ENCODE measurements at regions not wholly inside any gene's neighbourhood (a gene's known extent, or its start where the extent isn't known, plus 50 kb on each side); places are given as distances from the start of the nearest gene placed in this dataset.

DNA sequence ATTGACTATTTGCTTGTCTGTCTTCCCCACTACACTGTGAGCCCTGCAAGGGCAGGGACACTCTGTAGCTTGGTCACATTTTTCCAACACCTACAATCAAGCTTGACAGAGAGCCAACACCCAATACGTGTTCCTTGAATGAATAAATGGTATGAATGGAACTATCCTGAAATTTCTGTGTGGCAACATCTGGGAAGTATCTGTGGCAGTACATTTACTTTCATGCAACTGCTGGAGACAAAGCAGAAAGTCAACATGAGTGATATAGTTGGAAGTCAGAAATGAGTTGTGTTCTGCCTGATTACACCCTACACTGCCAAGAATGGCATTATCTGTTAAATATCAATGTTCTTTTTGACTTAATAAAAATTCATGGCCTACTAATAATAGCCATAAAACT is 343.5 kb upstream of the F9 start:
- no peaks in the 10 kb centered on the region for H3K27me3 ChIP-seq
- no peaks in the 10 kb centered on the region for H3K4me1 ChIP-seq
- in situ Hi-C loops (cut with MboI; ENCODE audit: low pct_ligation_motif_present in 1 of 4, low pct_unique_long_range_greater_than_20kb in 1 of 4, low sequenced_read_pairs in 3 of 4): no loop called here
- no peaks in the 10 kb centered on the region for H3K36me3 ChIP-seq
- WGBS, 2 donors (ENCODE audit: low coverage in 1 of 2): 38% methylated on average over 1 of the region's 1 CpG; no CpG with 5 or more reads in 1 of the 2 donors
- no peak overlapping the region for H3K4me3 ChIP-seq
- no peak for DNase-seq
- H3K27ac ChIP-seq: no peak overlapping the region
- intact Hi-C loops (cut with DNase I; ENCODE audit: low total_unique reads): no loop called here
- no peaks in the 10 kb centered on the region for H3K9me3 ChIP-seq
- TF ChIP-seq POLR2A (IDR thresholded peaks at IDR 0.05) (no peak), POLR2AphosphoS5 (IDR thresholded peaks at IDR 0.05) (no peak), CTCF (IDR thresholded peaks at IDR 0.05) (no peak), EP300 (IDR thresholded peaks at IDR 0.05; ENCODE audit: low read depth) (no peak)

DNA sequence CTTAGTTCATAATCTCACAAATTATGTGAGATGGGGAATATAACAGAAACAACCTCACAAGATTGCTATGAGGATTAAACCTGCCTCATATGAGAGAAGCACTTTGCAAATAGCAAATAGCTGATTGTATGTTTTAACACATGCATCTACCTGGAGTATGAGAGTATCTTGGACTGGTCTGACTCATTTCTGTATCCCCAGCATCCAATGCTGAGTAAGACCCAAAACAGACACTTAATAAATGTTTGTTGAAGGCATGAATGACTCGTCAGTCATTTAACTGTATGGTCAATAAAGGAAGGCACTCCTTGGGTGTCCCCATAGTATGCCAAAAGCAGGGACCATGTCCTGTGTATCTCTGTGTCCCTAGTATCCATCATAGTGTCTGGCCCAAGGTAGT is 350.9 kb upstream of the F9 start:
- DNase-seq: no peak
- no peaks in the 10 kb centered on the region for H3K27me3 ChIP-seq
- no peak overlapping the region for H3K4me3 ChIP-seq
- TF ChIP-seq POLR2A (IDR thresholded peaks at IDR 0.05) (no peak), CTCF (IDR thresholded peaks at IDR 0.05) (no peak), EP300 (IDR thresholded peaks at IDR 0.05; ENCODE audit: low read depth) (no peak)
- H3K9me3 ChIP-seq: no peaks in the 10 kb centered on the region
- WGBS, 2 donors (ENCODE audit: low coverage in 1 of 2): 38% methylated on average over 1 of the region's 1 CpG; no CpG with 5 or more reads in 1 of the 2 donors
- in situ Hi-C loops (cut with MboI; ENCODE audit: low pct_ligation_motif_present in 1 of 4, low pct_unique_long_range_greater_than_20kb in 1 of 4, low sequenced_read_pairs in 3 of 4): no loop called here
- no peaks in the 10 kb centered on the region for H3K36me3 ChIP-seq
- H3K27ac ChIP-seq: no peak overlapping the region
- intact Hi-C loops (cut with DNase I; ENCODE audit: low total_unique reads): no loop called here
- H3K4me1 ChIP-seq: no peaks in the 10 kb centered on the region

DNA sequence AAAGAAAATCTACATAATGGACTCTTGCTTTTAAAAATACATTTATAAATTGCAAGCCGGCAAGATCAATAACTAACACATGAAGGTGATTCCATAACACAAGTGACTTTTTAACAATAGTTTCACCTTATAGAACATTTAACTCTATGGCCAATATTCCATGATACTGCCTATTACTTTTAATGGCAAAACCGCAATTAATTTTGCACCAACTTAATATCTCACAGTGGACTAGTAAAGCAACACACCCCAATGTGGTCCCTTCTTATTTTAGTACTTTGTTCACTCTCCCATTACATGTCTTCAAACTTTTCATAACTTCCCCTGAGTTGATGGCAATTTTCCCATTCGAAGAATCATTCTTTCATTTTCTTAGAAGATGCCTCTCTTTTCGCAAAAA is 351.6 kb upstream of the F9 start:
- intact Hi-C loops (cut with DNase I; ENCODE audit: low total_unique reads) (no loop called here), in situ Hi-C loops (cut with MboI; ENCODE audit: low pct_ligation_motif_present in 1 of 4, low pct_unique_long_range_greater_than_20kb in 1 of 4, low sequenced_read_pairs in 3 of 4) (no loop called here)
- TF ChIP-seq POLR2A (IDR thresholded peaks at IDR 0.05) (no peak), EP300 (IDR thresholded peaks at IDR 0.05; ENCODE audit: low read depth) (no peak), CTCF (IDR thresholded peaks at IDR 0.05) (no peak), POLR2AphosphoS5 (IDR thresholded peaks at IDR 0.05) (no peak)
- 86 to 88% methylated on average over 4 of the region's 4 CpGs for WGBS, 2 donors (ENCODE audit: low coverage in 1 of 2)
- H3K4me1 ChIP-seq: no peaks in the 10 kb centered on the region
- no peak overlapping the region for H3K27ac ChIP-seq
- no peaks in the 10 kb centered on the region for H3K27me3 ChIP-seq
- H3K9me3 ChIP-seq: no peaks in the 10 kb centered on the region
- no peak overlapping the region for H3K4me3 ChIP-seq
- DNase-seq: no peak
- H3K36me3 ChIP-seq: no peaks in the 10 kb centered on the region

DNA sequence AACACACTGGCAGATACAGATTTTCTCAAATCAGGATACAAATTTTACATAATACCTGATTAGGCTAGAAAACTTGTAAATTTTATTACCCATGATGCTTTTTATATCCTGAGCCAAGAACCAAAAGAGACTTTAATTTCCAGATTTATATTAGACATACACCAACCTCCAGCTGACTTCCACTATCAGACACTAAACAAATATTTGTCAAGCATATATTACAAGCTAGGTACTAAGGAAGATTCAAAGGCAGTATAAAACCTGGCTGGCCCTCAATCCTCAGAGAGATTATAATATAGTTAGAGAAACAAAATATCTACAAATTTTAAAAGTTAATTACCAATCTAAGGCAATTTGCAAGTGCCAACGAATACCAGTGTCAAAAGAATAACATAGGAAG is 357.8 kb upstream of the F9 start:
- TF ChIP-seq CTCF (IDR thresholded peaks at IDR 0.05) (no peak), EP300 (IDR thresholded peaks at IDR 0.05; ENCODE audit: low read depth) (no peak), POLR2A (IDR thresholded peaks at IDR 0.05) (no peak)
- in situ Hi-C loops (cut with MboI; ENCODE audit: low pct_ligation_motif_present in 1 of 4, low pct_unique_long_range_greater_than_20kb in 1 of 4, low sequenced_read_pairs in 3 of 4): no loop called here
- WGBS, 2 donors (ENCODE audit: low coverage in 1 of 2): 20 to 37% methylated on average over 1 of the region's 1 CpG
- H3K27ac ChIP-seq: no peak overlapping the region
- no peak for DNase-seq
- H3K36me3 ChIP-seq: no peaks in the 10 kb centered on the region
- intact Hi-C loops (cut with DNase I; ENCODE audit: low total_unique reads): no loop called here
- H3K4me3 ChIP-seq: no peak overlapping the region
- no peaks in the 10 kb centered on the region for H3K9me3 ChIP-seq
- no peaks in the 10 kb centered on the region for H3K27me3 ChIP-seq
- no peaks in the 10 kb centered on the region for H3K4me1 ChIP-seq

All from transverse colon (tissue), 4 donors.